GM18499 (cell line): ENCODE measurements at regions not wholly inside any gene's neighbourhood (a gene's known extent, or its start where the extent isn't known, plus 50 kb on each side); places are given as distances from the start of the nearest gene placed in this dataset.

Experiments
- ATAC-seq: cut with Tn5 transposase; IDR thresholded peaks from one replicate; pipeline ENCODE4 v1.9.1; 2021; ENCODE audit warnings: moderate number of reproducible peaks; ENCODE audit not compliant: insufficient read depth, unreplicated experiment

DNA sequence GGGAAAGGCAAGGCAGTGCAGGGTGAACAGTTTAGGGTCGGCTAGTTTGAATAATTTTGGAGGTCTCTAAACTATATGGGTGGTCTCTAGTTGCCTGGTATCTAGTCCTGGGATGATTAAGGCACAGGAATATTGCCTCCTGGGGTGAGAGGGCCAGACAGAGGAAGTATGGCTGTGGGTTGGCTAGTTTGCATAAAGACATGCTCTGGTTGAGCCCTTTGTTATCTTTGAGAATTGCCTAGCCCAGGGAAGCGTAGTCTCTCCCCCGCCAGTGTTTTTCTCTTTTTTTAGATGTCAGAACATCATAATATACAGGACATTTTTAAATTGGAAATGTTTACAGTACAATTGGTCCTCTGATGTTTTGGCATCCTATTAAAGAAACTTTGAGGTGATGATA lies 163.5 kb downstream of the PWWP3B start:
- peak; percentile 80 for ATAC-seq

DNA sequence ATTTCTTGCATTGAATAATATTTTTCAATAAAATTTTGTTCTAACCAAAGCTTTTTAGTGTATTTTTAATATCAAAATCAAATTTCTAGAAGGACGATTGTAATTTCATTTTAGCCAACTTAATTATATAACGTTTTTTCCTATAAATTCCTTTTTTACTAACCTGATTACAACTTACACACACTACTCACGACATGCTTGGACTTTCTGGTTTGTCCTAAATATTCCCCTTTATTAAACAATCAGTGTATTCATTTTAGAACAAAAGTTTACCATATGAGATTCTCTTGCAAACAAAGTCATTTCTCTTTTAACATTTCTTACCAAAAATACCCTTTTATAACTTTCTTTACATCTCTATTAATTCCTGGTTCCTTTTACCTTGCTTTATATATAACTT lies 173.7 kb downstream of the PWWP3B start:
- ATAC-seq: no peak

DNA sequence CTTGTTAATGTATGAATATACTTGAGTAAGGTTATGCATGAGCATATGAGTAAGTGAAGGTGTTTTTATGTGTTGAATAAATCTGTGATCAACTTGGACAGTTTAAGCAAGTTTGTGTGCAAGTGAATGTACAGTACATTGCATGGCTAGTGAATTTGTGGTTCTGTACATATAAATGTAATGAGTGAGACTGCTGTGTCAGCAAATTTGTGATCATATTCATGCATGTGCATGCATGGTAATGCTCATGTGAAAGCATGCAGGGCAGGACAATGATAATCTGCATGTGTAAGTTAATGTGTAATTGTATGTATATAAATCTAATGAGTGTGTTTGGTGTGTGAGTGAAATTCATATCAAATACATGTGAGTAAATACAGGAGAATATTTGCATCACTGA lies 188.5 kb downstream of the PWWP3B start:
- ATAC-seq: no peak

DNA sequence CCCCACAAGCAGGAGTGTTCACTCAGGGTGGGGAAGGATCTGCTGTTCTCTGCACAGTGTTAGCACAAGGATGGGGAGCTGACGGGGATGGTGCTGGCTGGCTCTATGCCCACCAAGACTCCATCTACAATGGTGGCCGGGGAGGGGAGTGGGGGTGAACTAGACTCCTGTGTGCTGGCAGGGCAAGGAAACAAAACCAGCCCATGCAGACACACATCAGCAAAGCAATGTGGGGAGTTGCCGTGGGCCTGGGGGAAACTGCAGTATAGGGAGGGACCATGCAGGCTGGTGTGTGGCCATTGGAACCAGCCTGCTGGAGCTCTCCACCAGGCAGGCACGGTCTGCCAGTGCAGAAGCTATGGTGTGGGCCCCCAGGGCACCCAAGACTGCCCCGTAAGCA lies 195.1 kb downstream of the PWWP3B start:
- ATAC-seq: no peak

DNA sequence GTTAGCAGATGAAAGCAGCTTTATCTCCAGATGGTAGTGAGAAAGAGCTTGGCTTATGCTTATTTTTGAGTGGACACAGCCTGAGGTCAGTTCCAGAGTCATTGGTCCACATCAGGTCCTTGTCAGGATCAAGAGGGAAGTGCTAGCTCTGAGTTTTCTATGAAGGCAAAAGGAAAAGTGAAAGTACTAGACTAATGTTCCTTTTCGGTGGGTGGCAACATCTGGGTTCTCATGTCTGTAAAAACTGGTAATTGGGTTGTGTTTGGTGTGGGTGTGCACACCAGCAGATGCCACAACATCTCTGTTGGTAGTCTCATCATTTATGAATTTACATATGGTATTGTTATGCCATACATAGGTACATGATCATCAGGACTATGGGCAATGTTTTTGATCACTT lies 210.5 kb downstream of the PWWP3B start:
- peak; percentile 83 for ATAC-seq

DNA sequence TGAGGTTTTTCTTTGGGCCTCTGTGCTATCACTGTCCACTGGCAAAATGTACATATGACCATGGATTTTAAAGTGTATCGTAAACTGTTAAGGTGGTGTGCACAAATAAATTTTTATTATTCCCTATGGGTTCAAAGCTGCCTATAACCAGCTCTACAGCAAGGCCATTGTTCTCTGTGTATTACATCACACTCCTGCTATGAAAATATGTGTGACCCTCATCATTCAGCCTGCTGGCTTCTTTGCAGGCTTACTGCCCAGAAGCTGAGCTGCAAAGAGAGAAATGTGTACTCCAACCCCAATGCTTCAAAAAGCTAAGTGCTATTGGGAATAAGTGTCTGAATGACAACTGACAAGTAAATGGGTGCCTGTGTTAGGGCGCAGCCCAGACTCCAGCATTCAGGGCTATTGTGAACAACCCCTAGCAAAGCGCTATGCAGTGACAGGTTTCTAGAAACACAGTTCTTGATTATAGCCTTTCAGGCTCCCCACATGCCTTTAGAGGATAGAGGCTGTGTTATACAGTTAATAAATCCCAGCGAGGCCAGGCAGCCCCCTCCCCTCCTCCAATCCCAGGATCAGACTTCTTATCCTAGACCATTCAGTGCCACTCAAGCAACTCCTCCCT lies 220.4 kb upstream of the RADX start:
- no peak for ATAC-seq

DNA sequence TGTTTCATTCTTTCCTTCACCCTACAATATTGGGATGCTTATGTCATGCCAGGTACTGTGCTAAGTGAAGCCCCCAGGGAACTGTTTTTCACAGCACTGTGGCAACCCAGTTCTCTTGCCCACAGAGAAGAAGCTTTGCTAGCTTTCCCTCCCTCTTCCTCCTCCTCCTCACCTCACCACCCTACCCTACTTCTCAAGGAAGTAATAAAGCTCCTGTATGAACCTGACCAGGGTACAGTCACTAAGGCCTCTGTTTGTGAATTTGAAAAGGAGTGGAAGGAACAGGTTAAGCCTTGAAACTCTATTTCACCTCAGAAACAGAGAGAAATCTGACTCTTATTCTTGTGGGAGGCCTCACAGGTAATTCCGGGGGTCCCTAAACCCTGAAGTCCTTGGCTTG lies 219.4 kb upstream of the RADX start:
- no peak for ATAC-seq

DNA sequence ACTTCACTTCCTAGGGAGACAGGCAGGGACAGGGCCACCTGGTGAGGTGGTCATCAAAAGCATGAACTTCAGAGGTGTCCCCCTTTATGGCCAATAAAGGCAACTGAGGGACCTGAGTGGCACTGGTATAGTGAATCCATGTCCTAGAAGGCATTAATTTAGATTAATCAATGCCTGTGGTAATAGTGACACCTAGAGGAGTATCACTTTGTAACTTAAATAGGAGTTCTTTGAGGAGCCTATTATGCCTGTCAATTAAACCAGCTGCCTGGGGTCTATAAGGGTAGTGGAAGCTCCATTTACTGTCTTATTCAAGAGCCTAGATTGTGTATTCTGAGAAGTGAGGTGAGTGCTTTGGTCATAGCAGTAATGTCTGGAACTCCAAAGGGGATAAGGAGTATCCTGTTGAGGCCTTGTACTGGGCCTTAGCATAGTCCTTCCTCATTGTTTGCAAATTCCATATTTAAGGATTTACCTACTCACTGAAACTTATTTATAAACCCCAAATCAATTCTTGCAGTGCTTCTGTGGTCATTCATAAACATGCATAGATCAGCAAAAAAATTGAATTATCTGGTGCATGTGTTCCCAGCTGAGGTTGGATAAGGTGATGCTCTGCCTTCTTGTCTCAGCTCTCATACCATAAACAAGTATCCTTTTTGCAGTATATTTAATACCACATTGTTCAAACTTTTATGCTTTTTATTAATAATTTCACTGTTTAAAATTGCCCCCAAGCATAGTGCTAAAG lies 213.8 kb upstream of the RADX start:
- ATAC-seq: no peak

DNA sequence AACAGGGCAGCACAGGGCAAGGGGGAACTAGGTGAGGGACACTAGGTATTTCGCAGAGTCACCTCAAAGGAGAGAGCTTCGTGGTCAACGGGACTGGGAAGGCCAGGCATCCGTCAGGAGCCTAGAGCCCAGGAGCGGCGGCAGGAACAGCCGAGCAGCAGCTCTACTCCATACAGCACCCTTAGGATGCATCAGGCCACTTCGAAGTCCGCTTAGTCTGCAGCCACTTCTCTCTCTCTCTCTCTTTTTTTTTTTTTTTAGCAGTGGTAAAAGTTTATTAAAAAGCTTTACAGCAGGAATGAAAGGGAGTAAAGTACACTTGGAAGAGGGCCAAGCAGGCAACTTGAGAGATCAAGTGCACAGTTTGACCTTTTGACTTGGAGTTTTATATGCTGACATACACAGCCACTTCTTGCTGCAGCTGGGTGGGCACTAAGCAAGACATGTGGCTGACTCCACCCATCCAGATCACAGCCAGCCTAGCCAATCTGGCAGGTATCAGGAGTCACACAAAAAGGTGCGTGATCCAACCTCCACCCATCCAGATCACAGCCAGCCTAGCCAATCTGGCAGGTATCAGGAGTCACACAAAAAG lies 209.7 kb upstream of the RADX start:
- no peak for ATAC-seq

DNA sequence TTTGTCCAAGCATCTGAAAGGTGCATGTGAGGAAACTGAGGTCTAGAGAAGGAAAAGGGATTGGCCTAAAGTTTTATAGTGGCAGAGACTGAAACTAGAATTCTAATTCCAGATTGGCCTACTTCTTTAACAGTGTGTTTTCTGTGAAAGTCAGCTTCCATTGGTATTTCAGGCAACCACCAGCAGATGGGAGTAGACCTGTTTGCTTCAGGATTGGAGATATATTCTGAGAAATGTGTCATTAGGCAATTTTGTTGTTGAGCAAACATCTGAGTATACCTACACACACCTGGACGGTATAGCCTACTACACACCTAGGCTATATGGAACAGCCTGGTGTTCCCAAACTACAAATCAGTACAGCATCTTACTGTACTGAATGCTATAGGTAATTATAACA lies 207.3 kb upstream of the RADX start:
- ATAC-seq: no peak

DNA sequence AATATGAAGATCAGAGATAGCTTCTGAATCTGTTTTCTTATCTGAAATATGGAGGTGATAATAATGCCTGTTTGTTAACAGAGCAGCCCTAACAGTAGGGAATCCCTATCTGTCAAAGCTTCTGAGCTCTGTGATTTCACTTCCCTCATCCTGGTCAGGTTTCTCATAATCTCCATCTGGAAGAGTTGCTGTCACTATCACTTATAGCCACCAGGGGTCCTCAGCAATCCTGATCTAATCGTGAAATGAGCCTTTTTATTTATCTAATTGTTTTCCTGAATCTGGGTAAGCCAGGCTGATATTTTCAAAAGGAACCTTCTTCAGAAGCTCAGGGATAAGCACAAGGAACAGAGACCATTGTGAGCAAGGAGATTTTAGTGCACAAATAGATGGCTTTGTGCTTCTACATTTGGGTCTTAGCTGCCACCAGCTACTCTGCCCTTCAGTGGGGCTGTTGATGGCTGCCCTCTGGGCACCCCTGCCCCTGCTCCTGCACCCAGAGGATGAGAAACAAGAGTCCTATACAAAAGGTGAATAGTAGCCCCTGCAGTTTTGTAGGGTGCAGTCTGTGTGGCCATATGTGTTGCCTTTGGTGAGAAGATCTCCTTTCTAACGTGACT lies 196.4 kb upstream of the RADX start:
- ATAC-seq: peak; percentile 83

DNA sequence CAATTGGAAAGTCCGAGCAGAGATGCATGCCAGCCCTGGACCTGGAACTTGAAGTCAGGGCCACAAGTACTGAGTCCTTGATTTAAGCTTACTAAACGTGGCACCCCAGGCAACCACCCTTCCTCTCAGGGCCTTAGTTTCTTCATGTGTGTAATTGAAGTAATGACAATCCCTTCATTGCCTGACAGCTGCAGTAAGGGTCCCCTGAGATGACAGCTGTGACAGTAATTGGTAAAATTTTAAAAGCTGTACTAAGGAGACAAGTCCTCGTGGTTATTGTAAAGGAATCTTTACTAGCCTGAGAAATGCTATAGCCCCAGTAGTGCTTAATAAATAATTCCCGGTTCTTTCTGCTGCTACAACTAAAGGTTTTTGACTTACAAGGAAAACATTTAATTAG lies 175.1 kb upstream of the RADX start:
- ATAC-seq: no peak

DNA sequence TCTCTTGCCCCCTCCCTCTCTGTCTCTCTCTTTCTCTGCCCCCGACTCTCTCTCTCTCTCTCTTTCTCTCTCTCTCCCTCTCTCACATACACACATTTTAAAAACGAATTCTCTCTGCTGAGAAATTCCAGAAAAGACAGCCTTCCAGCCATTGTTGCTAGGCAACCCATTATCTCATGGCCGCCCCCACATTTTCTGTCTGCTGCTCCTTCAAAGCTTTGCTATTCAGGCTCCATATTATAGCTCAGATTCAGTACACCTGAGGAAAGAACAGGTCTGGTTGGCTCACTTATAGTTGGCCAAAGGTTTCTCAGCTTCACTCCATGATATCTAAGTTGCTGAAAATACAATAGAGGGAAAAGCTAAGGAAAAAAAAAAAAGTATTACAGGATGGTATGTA lies 174.4 kb upstream of the RADX start:
- no peak for ATAC-seq

DNA sequence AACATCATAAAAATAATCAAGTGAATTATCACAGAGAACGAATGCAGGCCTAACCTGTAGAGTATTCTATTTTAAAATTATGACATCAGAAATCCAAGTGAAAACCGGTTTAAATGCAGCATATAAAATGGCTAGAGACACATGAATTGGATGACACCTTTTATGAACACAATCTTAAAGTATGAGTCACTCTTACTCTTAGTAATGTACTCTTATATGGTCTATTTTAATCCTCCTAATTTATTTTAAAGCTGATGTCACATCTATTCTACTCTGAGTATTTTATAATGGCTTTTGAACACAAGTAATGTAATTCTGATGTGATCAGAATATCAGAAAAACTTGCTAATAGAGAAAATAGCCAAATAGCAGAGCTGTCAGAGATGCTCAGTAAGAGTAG lies 161.4 kb upstream of the RADX start:
- ATAC-seq: no peak

DNA sequence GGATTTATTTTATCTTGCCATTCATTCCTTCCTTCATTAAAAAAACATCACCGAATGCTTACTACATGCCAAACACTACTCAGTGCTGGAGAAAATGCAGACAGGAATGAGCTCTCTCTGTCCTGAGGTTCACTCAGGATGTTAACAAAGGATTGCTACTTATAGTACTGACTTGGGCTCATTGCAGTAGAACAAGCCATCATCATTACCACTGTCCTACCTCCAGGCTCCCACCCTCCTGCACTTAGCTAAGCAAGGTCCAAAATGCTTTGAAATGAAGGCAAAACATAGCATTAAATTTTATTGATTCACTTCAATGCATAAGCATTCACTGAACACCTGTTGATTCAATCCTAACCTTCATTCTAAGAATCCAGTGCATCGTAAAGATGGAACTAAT lies 159.8 kb upstream of the RADX start:
- no peak for ATAC-seq

DNA sequence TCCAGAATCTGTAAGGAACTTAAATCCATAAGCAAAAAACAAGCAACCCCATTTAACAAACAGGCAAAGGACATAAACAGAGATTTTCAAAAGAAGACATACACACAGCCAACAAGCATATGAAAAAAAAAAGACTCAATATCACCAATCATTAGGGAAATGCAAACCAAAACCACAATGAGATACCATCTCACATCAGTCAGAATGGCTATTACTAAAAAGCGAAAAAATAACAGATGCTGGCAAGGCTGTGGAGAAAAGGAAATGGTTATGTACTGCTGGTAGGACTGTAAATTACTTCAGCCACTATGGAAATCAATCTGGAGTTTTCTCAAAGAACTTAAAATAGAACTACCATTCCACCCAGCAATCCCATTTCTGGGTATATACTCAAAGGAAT lies 156.8 kb upstream of the RADX start:
- ATAC-seq: no peak

DNA sequence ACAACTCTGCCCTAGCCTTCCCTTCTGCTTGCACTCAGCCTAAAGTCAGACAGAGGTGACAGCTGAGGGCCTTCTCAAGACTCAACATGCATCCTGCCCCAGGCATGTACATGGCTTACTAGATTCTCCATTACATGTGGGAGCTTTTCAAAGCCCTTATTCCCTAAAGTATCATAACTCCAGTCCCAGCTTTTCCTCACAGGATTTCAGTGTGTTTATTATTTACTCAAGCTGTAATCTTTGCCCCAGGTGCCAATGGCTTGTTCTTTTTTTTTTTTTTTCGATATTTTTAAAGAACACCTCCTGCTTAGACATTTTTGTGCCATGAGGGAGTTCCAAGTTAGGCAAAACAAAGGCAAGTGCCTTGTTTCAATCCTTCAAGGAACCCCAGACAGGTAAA lies 154.0 kb upstream of the RADX start:
- ATAC-seq: no peak

DNA sequence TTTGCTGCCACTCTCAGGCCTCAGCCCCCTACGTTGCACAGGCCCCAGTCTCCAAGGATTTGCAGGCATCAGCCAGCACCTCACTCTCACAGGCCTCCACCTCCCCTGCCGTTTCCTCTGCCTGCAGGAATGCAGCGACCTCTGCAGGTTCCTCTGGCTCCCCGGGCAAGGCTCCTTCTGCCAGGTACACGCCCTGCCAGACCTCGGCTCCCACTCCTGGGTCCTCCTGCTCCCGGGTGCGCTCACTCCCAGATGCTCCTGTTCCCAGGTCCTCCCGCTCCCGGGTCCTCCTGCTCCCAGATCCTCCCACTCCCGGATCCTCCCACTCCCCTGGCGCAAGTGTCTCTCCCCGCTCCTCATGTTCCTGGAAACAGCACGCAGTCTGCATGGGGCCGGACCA lies 144.4 kb upstream of the RADX start:
- no peak for ATAC-seq

DNA sequence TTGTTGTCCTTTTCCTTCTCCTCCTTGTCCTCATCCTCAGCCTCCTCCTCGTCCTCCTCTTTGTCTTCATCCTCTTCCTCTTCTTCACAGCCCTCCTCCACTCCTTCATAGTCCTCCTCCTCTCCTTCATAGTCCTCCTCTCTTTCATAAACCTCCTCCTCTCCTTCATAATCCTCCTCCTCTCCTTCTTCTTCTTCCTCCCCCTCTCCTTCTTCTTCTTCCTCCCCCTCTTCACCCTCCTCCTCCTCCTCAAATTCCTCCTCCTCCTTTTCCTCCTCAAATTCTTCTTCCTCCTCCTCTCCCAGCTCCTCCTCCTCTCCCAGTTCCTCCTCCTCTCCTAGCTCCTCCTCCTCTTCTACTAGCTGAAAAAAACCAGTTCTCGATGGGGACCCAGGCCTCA lies 143.8 kb upstream of the RADX start:
- ATAC-seq: no peak

DNA sequence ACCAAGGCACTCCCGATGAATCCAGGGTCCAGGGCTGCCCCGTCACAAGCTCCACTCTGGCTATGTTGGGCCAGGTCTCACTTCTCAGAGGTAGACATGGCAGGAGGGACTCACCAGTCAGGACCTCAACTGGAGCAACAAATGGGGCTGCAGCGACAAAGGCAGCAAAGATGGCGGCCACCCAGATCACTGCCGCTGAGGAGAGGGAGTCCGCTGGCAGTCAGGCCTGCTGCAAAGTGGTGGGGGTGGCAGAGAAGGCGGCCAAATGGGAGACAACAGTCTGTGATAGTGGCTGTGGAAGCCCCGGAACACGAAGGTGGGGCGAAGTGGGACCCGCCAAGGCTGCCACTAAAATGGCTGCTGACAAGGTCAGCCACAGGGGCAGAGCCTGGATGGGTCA lies 143.3 kb upstream of the RADX start:
- no peak for ATAC-seq

DNA sequence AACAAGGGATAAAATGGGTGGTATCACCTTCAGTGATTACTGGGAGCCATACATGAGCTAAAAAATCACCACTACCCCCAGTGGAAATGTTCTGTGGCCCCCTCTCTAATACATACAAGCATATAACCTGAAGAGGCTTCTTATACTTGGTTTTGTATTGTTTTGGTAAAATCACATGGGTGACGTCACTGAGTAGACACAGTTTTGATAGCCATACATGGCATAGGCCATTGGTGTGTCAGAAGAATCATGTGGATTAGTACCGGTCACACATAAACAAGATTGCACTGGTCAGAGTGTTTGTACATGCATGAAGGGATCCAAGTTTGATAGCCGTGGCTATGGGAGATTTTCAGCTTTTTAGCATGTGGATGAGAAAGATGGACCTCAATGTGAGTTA lies 131.9 kb upstream of the RADX start:
- ATAC-seq: no peak

DNA sequence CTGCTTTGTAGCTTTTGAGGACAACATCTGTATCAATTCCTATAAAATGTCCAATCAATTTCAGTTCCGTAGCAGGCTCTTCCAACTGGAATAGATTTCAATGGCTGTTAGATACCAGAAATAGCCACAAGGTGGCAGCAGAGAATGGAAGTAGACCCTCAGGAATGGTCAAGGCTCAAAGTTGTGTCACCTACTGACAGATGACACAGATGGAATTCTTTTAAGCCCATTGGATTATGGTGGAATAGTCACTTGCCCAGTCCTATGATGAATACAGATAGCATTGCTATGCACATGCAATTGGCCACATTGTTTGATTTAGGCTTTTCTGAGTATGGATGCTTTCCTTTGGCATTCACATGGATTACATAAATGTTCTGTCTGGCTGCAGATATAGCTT lies 130.4 kb upstream of the RADX start:
- no peak for ATAC-seq
